SK-N-SH treated with all-trans-retinoic acid at 6 μM for 48 hours (cell line): ENCODE measurements at regions not wholly inside any gene's neighbourhood (a gene's known extent, or its start where the extent isn't known, plus 50 kb on each side); places are given as distances from the start of the nearest gene placed in this dataset.

ENCODE experiments used
- ATAC-seq: fragments of 200-7000 bp; cut with Tn5 transposase; 3 replicates; pipeline ENCODE4 v1.9.1; 2020; ENCODE audit warnings: mild to moderate bottlenecking, moderate library complexity
- ARNTL ChIP-seq: fragments of 450-650 bp; formaldehyde crosslinking; IDR thresholded peaks from 2 replicates; pipeline ENCODE4 v1.5.0; 2020; ENCODE audit warnings: low read depth, mild to moderate bottlenecking, moderate library complexity, borderline replicate concordance
- BACH2 ChIP-seq: fragments of 250-450 bp; sonication (Bioruptor Pico); IDR thresholded peaks from 2 replicates; pipeline ENCODE4 v1.9.0; 2021; ENCODE audit warnings: mild to moderate bottlenecking, borderline replicate concordance
- CSDC2 ChIP-seq: fragments of 250-450 bp; sonication (Bioruptor Pico); IDR thresholded peaks from 2 replicates; pipeline ENCODE4 v1.5.0; 2020; ENCODE audit warnings: mild to moderate bottlenecking, moderate library complexity
- ESRRG ChIP-seq: fragments of 250-450 bp; sonication (Bioruptor Pico); IDR thresholded peaks from 2 replicates; pipeline ENCODE4 v1.6.1; 2021; ENCODE audit warnings: mild to moderate bottlenecking
- GLIS3 ChIP-seq: fragments of 250-450 bp; sonication (Bioruptor Pico); IDR thresholded peaks from 2 replicates; pipeline ENCODE4 v1.5.0; 2020; ENCODE audit warnings: mild to moderate bottlenecking, moderate library complexity
- OSR1 ChIP-seq: fragments of 250-450 bp; sonication (Bioruptor Pico); IDR thresholded peaks from 2 replicates; pipeline ENCODE4 v1.8.0; 2022; ENCODE audit warnings: moderate library complexity, mild to moderate bottlenecking, inconsistent platforms
- PPARA ChIP-seq: fragments of 250-450 bp; sonication (Bioruptor Pico); IDR thresholded peaks from 2 replicates; pipeline ENCODE4 v1.5.0; 2020; ENCODE audit warnings: mild to moderate bottlenecking, borderline replicate concordance
- RARB ChIP-seq: fragments of 250-450 bp; sonication (Bioruptor Pico); IDR thresholded peaks from 2 replicates; pipeline ENCODE4 v1.8.0; 2021; ENCODE audit warnings: mild to moderate bottlenecking, moderate library complexity
- SNAI2 ChIP-seq: fragments of 250-450 bp; sonication (Bioruptor Pico); IDR thresholded peaks from 2 replicates; pipeline ENCODE4 v1.5.0; 2020; ENCODE audit warnings: mild to moderate bottlenecking, moderate library complexity
- TCF4 ChIP-seq: fragments of 250-450 bp; sonication (Bioruptor Pico); IDR thresholded peaks from 2 replicates; pipeline ENCODE4 v1.8.0; 2021; ENCODE audit warnings: mild to moderate bottlenecking, moderate library complexity, borderline replicate concordance
- TOX ChIP-seq: fragments of 250-450 bp; sonication (Bioruptor Pico); IDR thresholded peaks from 2 replicates; pipeline ENCODE4 v1.8.0; 2021; ENCODE audit warnings: mild to moderate bottlenecking, moderate library complexity, borderline replicate concordance
- ZC3H10 ChIP-seq: fragments of 250-450 bp; sonication (Bioruptor Pico); IDR thresholded peaks from 2 replicates; pipeline ENCODE4 v1.5.1; 2021; ENCODE audit warnings: mild to moderate bottlenecking, moderate library complexity
- ZFP3 ChIP-seq: fragments of 250-450 bp; sonication (Bioruptor Pico); IDR thresholded peaks from 2 replicates; pipeline ENCODE4 v1.5.0; 2020; ENCODE audit warnings: mild to moderate bottlenecking, moderate library complexity
- ZFP30 ChIP-seq: fragments of 450-650 bp; formaldehyde crosslinking; IDR thresholded peaks from 2 replicates; pipeline ENCODE4 v1.5.0; 2022; ENCODE audit warnings: mild to moderate bottlenecking, moderate library complexity
- ZNF565 ChIP-seq: fragments of 450-650 bp; formaldehyde crosslinking; conservative IDR thresholded peaks from 2 replicates; pipeline ENCODE4 v1.5.0; 2020; ENCODE audit warnings: low read depth, mild to moderate bottlenecking, moderate library complexity
- ZNF70 ChIP-seq: fragments of 450-650 bp; formaldehyde crosslinking; IDR thresholded peaks from 2 replicates; pipeline ENCODE4 v1.5.0; 2020; ENCODE audit warnings: mild to moderate bottlenecking, moderate library complexity
- ZNF8 ChIP-seq: fragments of 450-650 bp; formaldehyde crosslinking; IDR thresholded peaks from 2 replicates; pipeline ENCODE4 v1.5.0; 2020; ENCODE audit warnings: mild to moderate bottlenecking, moderate library complexity
- TF ChIP-seq, protein P1 (sequence below): fragments of 250-450 bp; sonication (Bioruptor Pico); IDR thresholded peaks from 2 replicates; pipeline ENCODE4 v1.5.1; 2021; ENCODE audit warnings: mild to moderate bottlenecking, moderate library complexity
- TF ChIP-seq, protein P2 (sequence below): fragments of 250-450 bp; sonication (Bioruptor Pico); IDR thresholded peaks from 2 replicates; pipeline ENCODE4 v1.8.0; 2020; ENCODE audit warnings: mild to moderate bottlenecking, moderate library complexity, borderline replicate concordance
- TF ChIP-seq, protein P3 (sequence below): fragments of 250-450 bp; sonication (Bioruptor Pico); IDR thresholded peaks from 2 replicates; pipeline ENCODE4 v1.5.1; 2020; ENCODE audit warnings: low read depth, mild to moderate bottlenecking, moderate library complexity
- TF ChIP-seq, protein P4 (sequence below): fragments of 250-450 bp; sonication (Bioruptor Pico); IDR thresholded peaks from 2 replicates; pipeline ENCODE4 v1.5.0; 2020; ENCODE audit warnings: mild to moderate bottlenecking, moderate library complexity
- TF ChIP-seq, protein P5 (sequence below): fragments of 250-450 bp; sonication (Bioruptor Pico); IDR thresholded peaks from 2 replicates; pipeline ENCODE4 v1.8.0; 2021; ENCODE audit warnings: low read depth, mild to moderate bottlenecking, moderate library complexity, borderline replicate concordance

DNA sequence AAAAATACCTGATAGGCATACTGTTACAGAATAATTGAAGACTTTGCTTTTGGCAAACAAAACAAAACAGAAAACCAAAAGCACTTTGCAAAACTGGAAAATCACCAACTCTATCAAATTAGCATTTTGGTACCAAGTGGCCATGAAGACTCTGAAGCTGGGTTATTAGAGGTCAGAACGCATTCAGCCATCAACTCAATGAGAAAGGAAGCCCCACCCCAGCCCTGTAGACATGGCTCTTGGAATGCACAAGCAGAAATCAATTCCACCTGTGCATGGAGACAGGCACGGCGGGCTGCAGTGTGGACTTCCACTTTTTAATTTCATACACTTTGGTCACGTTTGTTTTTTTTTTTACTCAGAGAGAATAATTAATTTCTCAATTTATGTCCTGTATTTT, 93.6 kb upstream of the DHX15 start:
- TF ChIP-seq ZNF70 (CRISPR knock-in tag), result no peak
- no peak for TF ChIP-seq PPARA
- no peak for TF ChIP-seq ZFP3 (CRISPR knock-in tag)
- no peak for TF ChIP-seq OSR1 (CRISPR knock-in tag)
- TF ChIP-seq, protein P1, sequence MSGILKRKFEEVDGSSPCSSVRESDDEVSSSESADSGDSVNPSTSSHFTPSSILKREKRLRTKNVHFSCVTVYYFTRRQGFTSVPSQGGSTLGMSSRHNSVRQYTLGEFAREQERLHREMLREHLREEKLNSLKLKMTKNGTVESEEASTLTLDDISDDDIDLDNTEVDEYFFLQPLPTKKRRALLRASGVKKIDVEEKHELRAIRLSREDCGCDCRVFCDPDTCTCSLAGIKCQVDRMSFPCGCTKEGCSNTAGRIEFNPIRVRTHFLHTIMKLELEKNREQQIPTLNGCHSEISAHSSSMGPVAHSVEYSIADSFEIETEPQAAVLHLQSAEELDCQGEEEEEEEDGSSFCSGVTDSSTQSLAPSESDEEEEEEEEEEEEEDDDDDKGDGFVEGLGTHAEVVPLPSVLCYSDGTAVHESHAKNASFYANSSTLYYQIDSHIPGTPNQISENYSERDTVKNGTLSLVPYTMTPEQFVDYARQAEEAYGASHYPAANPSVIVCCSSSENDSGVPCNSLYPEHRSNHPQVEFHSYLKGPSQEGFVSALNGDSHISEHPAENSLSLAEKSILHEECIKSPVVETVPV (CRISPR knock-in tag), result no peak
- no peak for TF ChIP-seq RARB (CRISPR knock-in tag)
- no peak for TF ChIP-seq CSDC2 (CRISPR knock-in tag)
- no peak for TF ChIP-seq SNAI2
- TF ChIP-seq GLIS3 (CRISPR knock-in tag), result no peak
- TF ChIP-seq BACH2 (CRISPR knock-in tag), result no peak
- no peak for TF ChIP-seq ZNF8 (CRISPR knock-in tag)
- TF ChIP-seq, protein P2, sequence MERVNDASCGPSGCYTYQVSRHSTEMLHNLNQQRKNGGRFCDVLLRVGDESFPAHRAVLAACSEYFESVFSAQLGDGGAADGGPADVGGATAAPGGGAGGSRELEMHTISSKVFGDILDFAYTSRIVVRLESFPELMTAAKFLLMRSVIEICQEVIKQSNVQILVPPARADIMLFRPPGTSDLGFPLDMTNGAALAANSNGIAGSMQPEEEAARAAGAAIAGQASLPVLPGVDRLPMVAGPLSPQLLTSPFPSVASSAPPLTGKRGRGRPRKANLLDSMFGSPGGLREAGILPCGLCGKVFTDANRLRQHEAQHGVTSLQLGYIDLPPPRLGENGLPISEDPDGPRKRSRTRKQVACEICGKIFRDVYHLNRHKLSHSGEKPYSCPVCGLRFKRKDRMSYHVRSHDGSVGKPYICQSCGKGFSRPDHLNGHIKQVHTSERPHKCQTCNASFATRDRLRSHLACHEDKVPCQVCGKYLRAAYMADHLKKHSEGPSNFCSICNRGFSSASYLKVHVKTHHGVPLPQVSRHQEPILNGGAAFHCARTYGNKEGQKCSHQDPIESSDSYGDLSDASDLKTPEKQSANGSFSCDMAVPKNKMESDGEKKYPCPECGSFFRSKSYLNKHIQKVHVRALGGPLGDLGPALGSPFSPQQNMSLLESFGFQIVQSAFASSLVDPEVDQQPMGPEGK (CRISPR knock-in tag), result no peak
- TF ChIP-seq ZNF565, result no peak
- TF ChIP-seq, protein P3, sequence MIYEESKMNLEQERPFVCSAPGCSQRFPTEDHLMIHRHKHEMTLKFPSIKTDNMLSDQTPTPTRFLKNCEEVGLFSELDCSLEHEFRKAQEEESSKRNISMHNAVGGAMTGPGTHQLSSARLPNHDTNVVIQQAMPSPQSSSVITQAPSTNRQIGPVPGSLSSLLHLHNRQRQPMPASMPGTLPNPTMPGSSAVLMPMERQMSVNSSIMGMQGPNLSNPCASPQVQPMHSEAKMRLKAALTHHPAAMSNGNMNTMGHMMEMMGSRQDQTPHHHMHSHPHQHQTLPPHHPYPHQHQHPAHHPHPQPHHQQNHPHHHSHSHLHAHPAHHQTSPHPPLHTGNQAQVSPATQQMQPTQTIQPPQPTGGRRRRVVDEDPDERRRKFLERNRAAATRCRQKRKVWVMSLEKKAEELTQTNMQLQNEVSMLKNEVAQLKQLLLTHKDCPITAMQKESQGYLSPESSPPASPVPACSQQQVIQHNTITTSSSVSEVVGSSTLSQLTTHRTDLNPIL (CRISPR knock-in tag), result no peak
- no peak for TF ChIP-seq TOX (CRISPR knock-in tag)
- no peak for TF ChIP-seq ESRRG (CRISPR knock-in tag)
- TF ChIP-seq ZC3H10, result no peak
- TF ChIP-seq, all 23 proteins: peak for 0
- no peak for ATAC-seq

DNA sequence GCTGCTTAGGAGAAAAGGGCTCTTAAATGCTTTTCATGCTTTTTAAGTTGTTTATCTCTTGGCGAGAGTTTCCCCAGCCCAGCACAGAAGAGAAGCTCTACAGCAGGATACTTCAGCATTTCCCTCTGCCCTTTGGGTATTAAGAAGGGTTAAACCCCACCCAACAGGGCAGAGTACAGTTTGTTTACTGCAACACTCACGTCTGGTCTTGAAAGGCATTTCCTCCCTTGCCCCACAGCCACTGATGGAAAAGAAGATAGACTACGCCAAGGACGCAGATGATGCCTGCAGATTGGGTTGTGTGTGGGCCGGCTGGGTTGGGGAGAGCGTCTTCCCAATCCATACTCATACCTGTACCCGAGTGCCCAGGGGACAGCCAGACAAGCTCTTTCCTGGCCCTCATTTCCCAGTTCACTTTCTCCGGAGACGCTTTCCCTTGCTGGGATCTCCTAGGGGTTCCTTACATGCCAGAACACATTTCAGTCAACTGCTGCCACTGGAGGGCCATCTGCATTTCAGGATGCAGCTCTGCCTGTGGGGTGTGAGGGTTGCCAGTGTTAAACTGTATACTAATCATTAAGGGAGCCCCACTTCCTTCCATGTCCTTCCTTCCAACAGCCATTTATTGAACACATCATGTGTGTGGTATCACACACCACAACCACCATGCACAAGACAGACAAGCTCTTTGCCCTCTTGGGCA, 96.5 kb upstream of the DHX15 start:
- TF ChIP-seq GLIS3 (CRISPR knock-in tag) (no peak), SNAI2 (no peak), ZNF8 (CRISPR knock-in tag) (no peak), ARNTL (no peak), ESRRG (CRISPR knock-in tag) (no peak)
- ATAC-seq, result no peak; the same call in 2 of the 3 replicates

DNA sequence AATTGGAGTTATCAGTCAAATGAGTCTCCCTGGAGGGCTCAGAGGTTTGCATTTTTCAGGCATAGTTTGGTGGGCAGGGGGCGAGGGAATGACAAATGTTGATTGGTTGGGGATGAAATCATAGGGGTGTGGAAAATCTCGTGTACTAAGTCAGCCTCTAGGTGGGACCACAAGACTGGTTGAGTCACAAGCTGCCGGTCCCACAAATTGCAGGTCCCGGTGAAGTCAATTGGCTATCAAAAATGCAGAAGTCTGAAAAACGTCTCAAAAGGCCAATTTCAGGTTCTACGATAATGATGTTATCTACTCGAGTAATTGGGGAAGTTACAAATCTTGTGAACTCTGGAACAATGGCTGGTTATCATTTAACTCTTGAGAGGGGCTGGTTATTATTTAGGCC, 98.8 kb upstream of the DHX15 start:
- no peak for ATAC-seq
- TF ChIP-seq ZC3H10 (no peak), TOX (CRISPR knock-in tag) (no peak), ESRRG (CRISPR knock-in tag) (no peak), ZFP30 (CRISPR knock-in tag) (no peak), TCF4 (CRISPR knock-in tag) (no peak)
- TF ChIP-seq, protein P1 (CRISPR knock-in tag), result no peak
- TF ChIP-seq, all 23 proteins: peak for 0

DNA sequence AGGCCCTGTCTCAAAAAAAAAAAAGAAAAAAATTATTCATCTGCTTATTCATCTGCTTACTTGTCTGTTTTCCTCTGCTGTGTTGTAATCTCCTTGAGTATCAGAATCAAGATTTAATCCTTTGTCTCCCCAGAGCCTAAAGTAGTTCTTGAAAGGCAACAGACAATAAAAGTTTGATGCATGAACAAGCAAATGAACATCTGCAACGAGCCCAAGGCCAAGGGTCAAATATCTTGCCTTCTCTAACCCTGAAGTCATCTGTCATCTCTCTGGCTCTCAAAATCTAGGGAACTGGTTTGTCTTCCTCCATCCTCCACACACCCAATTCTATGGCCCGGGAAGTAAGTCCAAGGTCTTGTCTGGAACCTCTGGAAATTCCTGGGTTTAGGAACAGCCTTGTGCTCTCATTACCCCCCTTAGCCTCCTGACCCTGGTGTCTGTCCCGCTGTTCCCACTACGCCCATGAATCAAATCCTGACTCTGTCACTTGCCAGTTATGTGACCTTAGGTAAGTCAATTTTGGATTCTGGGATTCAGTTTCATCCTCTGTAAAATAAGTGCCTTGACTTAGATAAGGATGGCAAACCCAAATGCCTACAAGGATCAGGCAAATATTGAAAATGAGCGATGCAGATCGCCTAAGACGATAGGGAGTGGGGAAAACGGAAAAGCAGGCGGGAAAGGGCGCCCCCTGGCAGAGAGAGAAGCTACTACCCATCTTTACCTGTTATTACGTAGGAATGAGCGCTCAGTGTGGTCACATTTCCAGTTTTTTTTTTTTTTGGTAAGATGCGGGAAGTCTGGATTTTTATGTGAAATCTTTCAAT, 102.7 kb upstream of the DHX15 start:
- peak; percentile 61; the same call in 2 of the 3 replicates for ATAC-seq
- no peak for TF ChIP-seq ZC3H10
- no peak for TF ChIP-seq OSR1 (CRISPR knock-in tag)
- TF ChIP-seq, protein P4, sequence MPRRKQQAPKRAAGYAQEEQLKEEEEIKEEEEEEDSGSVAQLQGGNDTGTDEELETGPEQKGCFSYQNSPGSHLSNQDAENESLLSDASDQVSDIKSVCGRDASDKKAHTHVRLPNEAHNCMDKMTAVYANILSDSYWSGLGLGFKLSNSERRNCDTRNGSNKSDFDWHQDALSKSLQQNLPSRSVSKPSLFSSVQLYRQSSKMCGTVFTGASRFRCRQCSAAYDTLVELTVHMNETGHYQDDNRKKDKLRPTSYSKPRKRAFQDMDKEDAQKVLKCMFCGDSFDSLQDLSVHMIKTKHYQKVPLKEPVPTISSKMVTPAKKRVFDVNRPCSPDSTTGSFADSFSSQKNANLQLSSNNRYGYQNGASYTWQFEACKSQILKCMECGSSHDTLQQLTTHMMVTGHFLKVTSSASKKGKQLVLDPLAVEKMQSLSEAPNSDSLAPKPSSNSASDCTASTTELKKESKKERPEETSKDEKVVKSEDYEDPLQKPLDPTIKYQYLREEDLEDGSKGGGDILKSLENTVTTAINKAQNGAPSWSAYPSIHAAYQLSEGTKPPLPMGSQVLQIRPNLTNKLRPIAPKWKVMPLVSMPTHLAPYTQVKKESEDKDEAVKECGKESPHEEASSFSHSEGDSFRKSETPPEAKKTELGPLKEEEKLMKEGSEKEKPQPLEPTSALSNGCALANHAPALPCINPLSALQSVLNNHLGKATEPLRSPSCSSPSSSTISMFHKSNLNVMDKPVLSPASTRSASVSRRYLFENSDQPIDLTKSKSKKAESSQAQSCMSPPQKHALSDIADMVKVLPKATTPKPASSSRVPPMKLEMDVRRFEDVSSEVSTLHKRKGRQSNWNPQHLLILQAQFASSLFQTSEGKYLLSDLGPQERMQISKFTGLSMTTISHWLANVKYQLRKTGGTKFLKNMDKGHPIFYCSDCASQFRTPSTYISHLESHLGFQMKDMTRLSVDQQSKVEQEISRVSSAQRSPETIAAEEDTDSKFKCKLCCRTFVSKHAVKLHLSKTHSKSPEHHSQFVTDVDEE (CRISPR knock-in tag), result no peak
- TF ChIP-seq ZNF70 (CRISPR knock-in tag), result no peak
- TF ChIP-seq, protein P5, sequence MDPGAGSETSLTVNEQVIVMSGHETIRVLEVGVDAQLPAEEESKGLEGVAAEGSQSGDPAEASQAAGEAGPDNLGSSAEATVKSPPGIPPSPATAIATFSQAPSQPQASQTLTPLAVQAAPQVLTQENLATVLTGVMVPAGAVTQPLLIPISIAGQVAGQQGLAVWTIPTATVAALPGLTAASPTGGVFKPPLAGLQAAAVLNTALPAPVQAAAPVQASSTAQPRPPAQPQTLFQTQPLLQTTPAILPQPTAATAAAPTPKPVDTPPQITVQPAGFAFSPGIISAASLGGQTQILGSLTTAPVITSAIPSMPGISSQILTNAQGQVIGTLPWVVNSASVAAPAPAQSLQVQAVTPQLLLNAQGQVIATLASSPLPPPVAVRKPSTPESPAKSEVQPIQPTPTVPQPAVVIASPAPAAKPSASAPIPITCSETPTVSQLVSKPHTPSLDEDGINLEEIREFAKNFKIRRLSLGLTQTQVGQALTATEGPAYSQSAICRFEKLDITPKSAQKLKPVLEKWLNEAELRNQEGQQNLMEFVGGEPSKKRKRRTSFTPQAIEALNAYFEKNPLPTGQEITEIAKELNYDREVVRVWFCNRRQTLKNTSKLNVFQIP, result no peak
- TF ChIP-seq ZNF8 (CRISPR knock-in tag), result no peak
- no peak for TF ChIP-seq ZNF565
- TF ChIP-seq ESRRG (CRISPR knock-in tag), result no peak
- no peak for TF ChIP-seq TOX (CRISPR knock-in tag)
- no peak for TF ChIP-seq ZFP30 (CRISPR knock-in tag)
- TF ChIP-seq CSDC2 (CRISPR knock-in tag), result no peak
